ENCODE measurements at regions not wholly inside any gene's neighbourhood (a gene's known extent, or its start where the extent isn't known, plus 50 kb on each side); places are given as distances from the start of the nearest gene placed in this dataset.

DNA sequence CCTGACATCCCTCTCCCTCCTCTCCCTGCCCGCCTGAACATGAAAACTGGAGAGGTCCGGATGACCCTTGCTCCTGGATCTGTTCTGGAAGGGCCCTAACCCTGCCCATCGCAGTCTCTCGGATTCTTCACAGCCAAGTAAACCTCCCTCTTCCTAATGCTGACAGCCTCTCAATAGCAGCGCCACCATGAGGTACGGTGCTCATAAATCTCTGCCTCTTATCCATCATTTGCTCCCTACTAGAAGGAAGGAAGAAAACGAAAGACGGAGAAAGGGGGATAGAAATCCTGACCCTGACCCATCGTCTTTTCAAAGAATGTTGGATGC, 257.9 kb downstream of the BCL11A start:
- no peak for DNase-seq (ENCODE audit: low read depth in 2 of 2)

DNA sequence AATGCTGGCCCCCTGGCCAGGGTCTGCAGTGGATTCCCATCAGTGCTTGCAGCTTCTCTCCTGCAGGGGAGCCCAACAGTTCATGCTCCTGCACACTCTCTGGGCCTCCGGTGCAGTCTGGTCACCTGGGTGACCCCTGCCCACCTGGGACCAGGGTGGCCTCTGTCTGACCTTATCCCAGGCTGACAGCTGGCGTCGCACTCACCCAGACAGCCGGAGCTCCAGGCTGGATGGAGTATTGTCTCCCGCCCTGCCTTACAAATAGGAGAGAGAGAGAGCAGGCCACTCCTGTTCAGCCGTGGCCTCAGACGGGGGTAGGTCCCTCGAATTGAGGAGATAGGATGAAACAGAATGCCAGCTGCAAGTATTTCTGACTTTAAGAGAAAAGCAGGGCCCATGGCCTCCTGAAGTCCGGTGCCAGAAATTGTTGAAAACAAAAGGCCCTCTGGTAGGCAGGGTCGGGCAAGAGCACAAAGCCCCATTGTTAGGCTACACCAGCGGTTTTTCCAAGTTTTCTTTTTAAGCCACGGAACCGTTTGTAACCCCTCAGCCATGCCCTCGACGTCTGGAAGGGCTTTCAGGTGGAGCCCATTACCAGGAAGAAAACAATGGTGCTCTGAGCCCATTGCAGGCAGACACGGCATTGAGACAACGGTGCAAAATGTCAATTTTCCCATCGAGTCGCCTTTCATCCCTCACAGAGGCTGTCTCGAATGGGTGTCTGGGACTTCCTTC, 258.4 kb downstream of the BCL11A start:
- DNase-seq (ENCODE audit: low read depth in 2 of 2): no peak

GRCh38 chr2:60292242-60292641, 261.2 kb downstream of the BCL11A start:
- no peak for DNase-seq (ENCODE audit: low read depth in 2 of 2)

DNA sequence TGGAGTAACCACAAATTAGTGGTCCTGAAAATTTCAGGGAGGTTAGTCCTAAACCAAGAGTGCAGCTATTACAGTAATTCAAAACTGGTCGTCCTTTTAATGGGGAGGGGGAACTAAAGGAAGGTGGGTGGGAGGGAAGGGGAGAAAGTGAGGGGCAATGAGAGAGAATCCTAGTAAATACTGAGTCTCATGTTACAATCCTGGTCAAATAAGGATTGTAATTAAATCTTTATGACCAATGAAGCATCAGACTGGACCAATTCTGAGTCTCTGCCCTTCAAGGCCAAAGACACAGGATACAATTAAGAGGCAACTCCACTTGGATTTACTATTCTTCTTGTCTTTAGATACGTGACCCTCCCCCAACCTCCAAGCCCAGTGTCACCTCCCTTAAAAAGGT, 262.9 kb downstream of the BCL11A start:
- DNase-seq (ENCODE audit: low read depth in 2 of 2): no peak

GRCh38 chr2:60285626-60286316, 267.7 kb downstream of the BCL11A start:
- no peak for DNase-seq (ENCODE audit: low read depth in 2 of 2)

- DNase-seq (ENCODE audit: low read depth in 2 of 2): no peak
Measured at GRCh38 chr2:60283626-60284025, 269.8 kb downstream of the BCL11A start.

- no peak for DNase-seq (ENCODE audit: low read depth in 2 of 2)
Measured at GRCh38 chr2:60282886-60283285, 270.6 kb downstream of the BCL11A start.

- DNase-seq (ENCODE audit: low read depth in 2 of 2): no peak
Measured at GRCh38 chr2:60281730-60282129, 271.7 kb downstream of the BCL11A start.

- DNase-seq (ENCODE audit: low read depth in 2 of 2): no peak
Measured at GRCh38 chr2:60280238-60280637, 273.2 kb downstream of the BCL11A start.

DNA sequence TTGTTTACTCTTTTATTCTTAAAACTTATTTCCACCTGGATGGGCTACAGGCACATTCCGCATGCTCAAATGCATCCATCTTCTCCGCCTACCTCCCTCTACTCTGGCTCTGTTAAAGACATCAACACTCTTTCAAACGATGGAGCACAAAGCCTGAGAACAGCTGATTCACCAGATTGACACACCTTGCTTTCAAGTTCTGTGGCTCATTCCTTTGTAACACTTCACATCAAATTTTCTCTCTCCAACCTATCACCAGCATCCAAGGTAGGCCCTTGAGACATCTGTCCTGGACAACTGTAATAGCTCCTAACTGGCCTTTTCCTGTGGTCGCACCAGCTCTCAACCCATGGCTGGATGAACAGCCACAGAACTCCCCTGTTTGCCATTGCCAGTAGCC, 274.5 kb downstream of the BCL11A start:
- DNase-seq (ENCODE audit: low read depth in 2 of 2): no peak

- DNase-seq (ENCODE audit: low read depth in 2 of 2): no peak
Measured at GRCh38 chr2:60275958-60276357, 277.5 kb downstream of the BCL11A start.

DNA sequence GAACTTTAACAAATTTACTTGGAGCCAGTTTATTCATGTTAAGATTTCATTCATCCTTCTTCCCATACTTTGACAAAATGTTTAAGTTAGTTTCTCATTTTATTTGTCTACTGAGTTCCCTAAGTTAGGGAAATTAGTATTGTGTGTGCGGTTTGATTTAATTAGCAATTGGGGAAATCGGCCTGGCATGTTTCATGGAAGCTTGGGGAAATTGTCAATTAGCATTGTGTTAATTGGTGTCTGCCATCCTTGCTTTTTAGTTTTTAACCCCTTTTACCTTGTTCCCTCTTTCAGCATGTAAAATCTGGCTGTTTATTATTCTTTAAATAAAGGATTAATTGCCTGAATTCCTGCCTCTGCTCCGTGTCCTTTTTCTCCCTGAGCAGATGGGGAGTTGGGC, 279.6 kb downstream of the BCL11A start:
- no peak for DNase-seq (ENCODE audit: low read depth in 2 of 2)

GRCh38 chr2:60271713-60272112, 281.7 kb downstream of the BCL11A start:
- DNase-seq (ENCODE audit: low read depth in 2 of 2): no peak

DNA sequence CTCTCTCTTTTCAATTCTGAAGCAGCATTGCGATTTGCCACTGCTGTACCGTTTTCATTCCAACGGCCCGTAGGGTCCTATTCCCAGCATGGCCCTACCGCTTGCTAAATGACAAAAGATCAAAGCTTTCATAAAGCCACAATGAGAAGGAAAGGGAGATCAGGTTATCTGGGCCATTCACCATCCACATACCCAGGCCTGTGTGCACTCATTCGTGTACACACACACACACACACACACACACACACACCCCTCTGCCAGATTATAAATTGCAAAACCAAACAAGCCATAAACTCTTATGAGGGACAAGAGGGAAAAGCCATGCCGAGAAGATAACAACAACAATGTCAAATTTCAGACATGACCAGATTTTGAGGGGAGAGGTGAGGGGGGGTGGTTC, 282.3 kb downstream of the BCL11A start:
- DNase-seq (ENCODE audit: low read depth in 2 of 2): no peak

DNA sequence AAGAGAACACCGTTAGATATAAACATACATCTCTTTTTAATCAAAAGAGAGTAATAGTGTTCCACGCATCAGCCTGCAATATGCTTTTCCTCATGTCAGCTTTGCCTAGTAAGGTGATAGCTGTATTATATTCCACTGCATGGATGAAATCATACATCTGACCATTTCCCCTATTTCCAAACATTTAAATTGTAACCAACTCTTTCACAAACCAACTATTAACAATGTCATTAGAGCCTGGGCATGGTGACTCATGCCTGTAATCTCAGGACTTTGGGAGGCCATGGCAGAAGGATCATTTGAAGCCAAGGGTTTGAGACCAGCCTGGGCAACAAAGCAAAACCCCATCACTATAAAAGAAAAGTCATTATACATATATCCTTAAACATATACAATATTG, 284.8 kb downstream of the BCL11A start:
- DNase-seq (ENCODE audit: low read depth in 2 of 2): no peak

DNA sequence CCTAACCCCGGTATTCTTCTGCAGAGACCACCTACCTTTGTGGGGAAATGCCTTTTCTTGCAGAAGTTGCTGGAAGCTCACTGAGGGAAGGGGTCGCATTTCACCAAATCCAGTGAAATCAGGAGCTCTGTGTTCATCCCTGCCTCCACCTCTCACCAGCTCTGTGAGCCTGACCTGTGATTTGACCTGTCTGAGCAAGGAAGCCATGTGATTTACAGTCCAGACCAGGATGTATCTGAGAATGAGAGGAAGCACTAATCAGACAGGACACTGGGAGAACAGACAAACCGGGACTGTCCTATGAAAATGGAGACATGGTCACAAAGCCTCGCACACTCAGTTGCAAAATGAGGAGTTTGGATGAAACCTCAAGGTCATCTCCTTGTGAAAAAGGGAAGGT, 285.4 kb downstream of the BCL11A start:
- no peak for DNase-seq (ENCODE audit: low read depth in 2 of 2)

DNA sequence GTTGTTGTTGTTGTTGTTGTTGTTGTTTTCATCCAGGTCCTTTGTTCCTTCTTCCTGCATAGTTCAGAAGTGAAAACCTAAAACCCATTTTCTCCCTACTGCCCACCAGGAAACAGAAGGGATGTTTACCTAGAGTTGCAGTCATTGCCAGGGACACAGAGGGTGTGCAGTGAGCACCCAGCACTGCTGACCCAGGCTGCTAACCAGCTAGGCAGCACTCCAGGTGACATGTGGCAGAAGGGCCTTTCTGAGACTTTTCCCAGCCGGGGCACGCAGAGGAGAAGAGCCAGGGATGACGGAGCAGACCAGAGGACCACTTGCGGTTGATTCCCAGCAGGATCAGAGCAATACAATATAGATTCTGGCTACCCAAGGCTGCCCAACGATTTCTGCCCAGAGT, 286.3 kb downstream of the BCL11A start:
- DNase-seq (ENCODE audit: low read depth in 2 of 2): no peak

- no peak for DNase-seq (ENCODE audit: low read depth in 2 of 2)
Measured at GRCh38 chr2:60262178-60262577, 291.3 kb downstream of the BCL11A start.

DNA sequence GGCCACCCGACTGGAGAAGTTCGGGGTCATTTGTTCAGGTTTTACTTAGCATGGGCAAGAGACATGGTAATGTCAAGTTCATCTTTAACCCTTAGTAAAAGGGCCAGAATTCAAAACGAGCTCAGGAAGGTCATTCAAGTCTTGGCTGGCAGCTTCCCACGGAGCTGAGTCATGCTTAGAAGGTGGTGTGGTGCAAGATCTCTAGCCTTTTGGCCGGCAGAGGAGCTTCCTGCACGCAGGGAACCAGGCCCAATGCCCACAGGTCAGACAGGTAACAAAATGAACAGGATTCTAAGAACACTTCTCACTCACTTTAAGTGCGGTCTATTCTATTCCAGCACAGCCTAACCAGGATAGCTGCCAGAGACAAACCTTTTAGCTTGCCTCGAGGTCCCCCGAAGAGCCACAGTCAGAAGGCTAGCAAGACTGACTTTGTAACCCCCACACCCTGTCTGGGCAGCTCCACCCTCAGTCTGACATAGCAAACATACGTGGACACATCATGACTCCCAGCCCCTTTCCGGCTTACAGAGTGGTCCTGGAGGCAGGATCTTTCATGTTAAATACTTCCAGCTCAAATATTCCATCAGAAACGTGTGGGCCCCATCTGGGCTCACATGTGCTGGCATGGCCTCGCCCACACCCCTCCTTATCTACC, 292.7 kb downstream of the BCL11A start:
- DNase-seq (ENCODE audit: low read depth in 2 of 2): no peak

DNA sequence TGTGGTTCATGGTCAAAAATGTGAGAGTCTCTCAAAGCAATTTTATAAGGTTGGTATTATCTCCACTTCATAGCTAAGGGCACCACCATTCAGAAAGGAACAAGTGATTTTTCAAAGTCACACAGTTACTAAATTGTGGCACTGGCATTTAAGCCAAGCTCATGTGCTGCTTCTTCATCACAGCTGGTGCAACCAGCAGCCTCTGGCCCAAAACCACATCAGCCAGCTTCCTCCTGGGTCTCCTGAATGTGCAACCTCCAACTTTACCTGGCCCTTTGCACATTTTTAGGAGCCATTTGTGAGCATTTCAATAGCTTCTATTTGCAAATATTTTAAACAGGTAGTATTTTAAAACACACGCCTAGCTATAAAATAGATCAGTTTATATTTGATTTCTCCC, 293.7 kb downstream of the BCL11A start:
- no peak for DNase-seq (ENCODE audit: low read depth in 2 of 2)

- no peak for DNase-seq (ENCODE audit: low read depth in 2 of 2)
Measured at GRCh38 chr2:60252581-60253150, 300.8 kb downstream of the BCL11A start.

GRCh38 chr2:60251247-60251646, 302.2 kb downstream of the BCL11A start:
- DNase-seq (ENCODE audit: low read depth in 2 of 2): no peak

DNA sequence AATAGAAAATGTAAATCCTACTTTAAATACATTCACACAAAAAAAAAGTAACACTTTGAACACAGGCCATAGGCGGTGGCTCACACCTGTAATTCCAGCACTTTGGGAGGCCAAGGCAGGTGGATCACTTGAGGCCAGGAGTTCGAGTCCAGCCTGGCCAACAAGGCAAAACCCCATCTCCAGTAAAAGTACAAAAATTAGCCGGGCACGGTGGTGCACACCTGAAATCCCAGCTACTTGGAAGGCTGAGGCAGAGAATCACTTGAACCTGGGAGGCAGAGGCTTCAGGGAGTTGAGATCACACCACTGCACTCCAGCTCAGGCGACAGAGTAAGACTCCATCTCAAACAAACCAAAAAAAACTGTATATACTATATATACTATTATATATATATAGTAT, 303.6 kb downstream of the BCL11A start:
- no peak for DNase-seq (ENCODE audit: low read depth in 2 of 2)

Measured in stimulated activated CD4-positive, alpha-beta T cell treated with anti-CD3 and anti-CD28 coated beads, Interleukin-1b, Interleukin-23, amount 100 ng/mL, for 4 hours (primary cell).